ENCODE measurements at regions not wholly inside any gene's neighbourhood (a gene's known extent, or its start where the extent isn't known, plus 50 kb on each side); places are given as distances from the start of the nearest gene placed in this dataset.

DNA sequence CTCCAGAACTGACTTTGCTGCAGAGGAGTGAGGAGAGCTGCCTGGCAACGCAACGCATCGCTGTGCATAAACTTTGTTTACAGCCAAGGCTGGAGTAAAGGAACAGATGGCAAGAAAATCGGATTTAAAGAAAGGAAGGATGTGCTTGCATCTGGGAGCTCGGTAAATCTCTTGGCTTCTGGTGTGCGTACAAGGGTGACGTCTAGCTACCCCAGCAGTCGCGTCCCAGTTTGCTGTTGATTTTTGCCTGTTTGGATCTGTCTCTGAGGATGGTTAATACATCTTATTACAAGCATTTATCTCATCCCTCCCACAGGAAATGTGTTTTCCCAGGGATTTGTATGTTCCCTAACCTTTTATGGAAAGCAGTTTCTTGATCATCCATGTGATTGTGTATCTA lies 73.3 kb upstream of the RALGPS2 start:
- Histone ChIP-seq H3K27ac (ENCODE audit: low read depth, low read length) (no peak overlapping the region), H3K23ac (ENCODE audit: insufficient read length) (no peak overlapping the region), H2AFZ (ENCODE audit: low read length) (no peak overlapping the region), H2AK5ac (ENCODE audit: low read depth, low read length) (no peak overlapping the region), H4K91ac (replicated peaks; ENCODE audit: insufficient read length, low read length) (no peak overlapping the region), H3K79me2 (ENCODE audit: control insufficient read depth in 1 of 2, insufficient read depth in 2 of 2, low read length in 2 of 2) (no peaks in the 10 kb centered on the region), H3K56ac (replicated peaks; ENCODE audit: insufficient read length, low read depth, low read length) (no peak overlapping the region), H3K14ac (ENCODE audit: insufficient read length) (no peak overlapping the region), H3K4me3 (ENCODE audit: extremely low read depth in 1 of 4, insufficient read depth in 2 of 4, low read depth in 3 of 4, low read length in 4 of 4) (no peak overlapping the region), H2BK15ac (ENCODE audit: low read length) (no peak overlapping the region), H4K8ac (ENCODE audit: extremely low read depth, insufficient read depth, low read length) (no peak overlapping the region), H3K36me3 (ENCODE audit: control insufficient read depth in 2 of 4, insufficient read depth in 4 of 4, low read length in 3 of 4) (no peaks in the 10 kb centered on the region), H3K27me3 (replicated peaks in 1 of 4; ENCODE audit: control insufficient read depth in 3 of 4, extremely low read depth in 1 of 4, insufficient read depth in 3 of 4, low read length in 3 of 4) (no peaks in the 10 kb centered on the region), H4K20me1 (replicated peaks in 1 of 2; ENCODE audit: control insufficient read depth in 1 of 2, insufficient read depth in 2 of 2, low read length in 2 of 2) (no peaks in the 10 kb centered on the region), H2BK5ac (ENCODE audit: low read depth, low read length) (no peak overlapping the region), H3K79me1 (ENCODE audit: low read depth, low read length) (no peaks in the 10 kb centered on the region), H2BK12ac (ENCODE audit: low read depth, low read length) (no peak overlapping the region), H3K4me2 (ENCODE audit: insufficient read depth in 1 of 2, low read depth in 2 of 2, low read length in 2 of 2) (no peak overlapping the region), H3K4me1 (replicated peaks in 1 of 4; ENCODE audit: control insufficient read depth in 3 of 4, insufficient read depth in 4 of 4, low read length in 3 of 4) (peaks cover 0 to 3% (median 0%) of the 10 kb centered on the region in 4 experiments; a peak in 1 of 7 replicates), H3K23me2 (ENCODE audit: low read depth, low read length) (no peaks in the 10 kb centered on the region), H3K18ac (ENCODE audit: extremely low read depth, low read length) (no peak overlapping the region), H2BK20ac (ENCODE audit: low read length) (no peak overlapping the region), H3K4ac (replicated peaks; ENCODE audit: insufficient read length, low read depth, low read length) (no peak overlapping the region), H3K9ac (replicated peaks in 1 of 4; ENCODE audit: extremely low read depth in 1 of 4, low read depth in 3 of 4, low read length in 3 of 4) (no peak overlapping the region), H4K5ac (ENCODE audit: insufficient read length, low read depth, low read length) (no peak overlapping the region), H2BK120ac (replicated peaks; ENCODE audit: low read depth, low read length) (no peak overlapping the region), H3K9me3 (ENCODE audit: insufficient read depth in 2 of 2, low read depth in 1 of 2, low read length in 1 of 2) (no peaks in the 10 kb centered on the region)
- WGBS, 2 experiments (ENCODE audit: extremely low coverage in 1 of 2, insufficient coverage in 1 of 2, insufficient read length in 1 of 2, insufficient replicate concordance in 2 of 2, low coverage in 1 of 2, low lambda C conversion rate in 2 of 2, missing lambda C conversion rate in 1 of 2) = 86% methylated on average over 9 of the region's 9 CpGs; no CpG with 5 or more reads in 1 of the 2 experiments
- DNase-seq (ENCODE audit: low read depth in 1 of 2, low spot score in 2 of 2) = no peak
- CTCF ChIA-PET (ENCODE audit: partially characterized antibody) = interaction anchor here (0.9 to 1.7 kb wide), 4 partner anchors 29 to 116 kb away, joined by 3 to 5 read pairs (median 4); no protein-coding TSS in a partner anchor
- POLR2A ChIA-PET (ENCODE audit: partially characterized antibody) = no interaction called here
- no peak for FAIRE-seq
- TF ChIP-seq TAF7 (optimal IDR thresholded peaks at IDR 0.05; ENCODE audit: borderline replicate concordance, low read depth, low read length) (no peak), SUZ12 (IDR thresholded peaks at IDR 0.05; ENCODE audit: low read length) (no peak), PHF8 (conservative IDR thresholded peaks at IDR 0.05; ENCODE audit: low read depth, low read length) (no peak), RFX5 (IDR thresholded peaks at IDR 0.05; ENCODE audit: borderline replicate concordance, low read depth, low read length) (no peak)
